HG03558 (cell line): ENCODE measurements at regions not wholly inside any gene's neighbourhood (a gene's known extent, or its start where the extent isn't known, plus 50 kb on each side); places are given as distances from the start of the nearest gene placed in this dataset.

Source experiments
- ATAC-seq: cut with Tn5 transposase; IDR thresholded peaks from one replicate; pipeline ENCODE4 v1.9.1; 2021; ENCODE audit warnings: moderate number of reproducible peaks; ENCODE audit not compliant: unreplicated experiment; ENCODE audit errors: extremely low read depth

GRCh38 chr10:123475466-123475865, 190.7 kb upstream of the GPR26 start:
- ATAC-seq = no peak

GRCh38 chr10:123478116-123478515, 188.0 kb upstream of the GPR26 start:
- no peak for ATAC-seq

- ATAC-seq = no peak
Observed at GRCh38 chr10:123479640-123480039, 186.5 kb upstream of the GPR26 start.

GRCh38 chr10:123480344-123480743, 185.8 kb upstream of the GPR26 start:
- ATAC-seq = no peak

- no peak for ATAC-seq
Observed at GRCh38 chr10:123480845-123481244, 185.3 kb upstream of the GPR26 start.

- no peak for ATAC-seq
Observed at GRCh38 chr10:123484722-123485121, 181.4 kb upstream of the GPR26 start.

- no peak for ATAC-seq
Observed at GRCh38 chr10:123485341-123485960, 180.7 kb upstream of the GPR26 start.

GRCh38 chr10:123488436-123488835, 177.7 kb upstream of the GPR26 start:
- ATAC-seq = no peak

- ATAC-seq = no peak
Observed at GRCh38 chr10:123491364-123491763, 174.8 kb upstream of the GPR26 start.

- no peak for ATAC-seq
Observed at GRCh38 chr10:123492016-123492415, 174.1 kb upstream of the GPR26 start.

GRCh38 chr10:123494301-123494808, 171.8 kb upstream of the GPR26 start:
- ATAC-seq = no peak

- no peak for ATAC-seq
Observed at GRCh38 chr10:123496375-123496774, 169.8 kb upstream of the GPR26 start.

GRCh38 chr10:123496996-123497660, 169.0 kb upstream of the GPR26 start:
- ATAC-seq = no peak

- no peak for ATAC-seq
Observed at GRCh38 chr10:123500110-123500509, 166.0 kb upstream of the GPR26 start.

- ATAC-seq = no peak
Observed at GRCh38 chr10:123501148-123501547, 165.0 kb upstream of the GPR26 start.

GRCh38 chr10:123502983-123503382, 163.2 kb upstream of the GPR26 start:
- no peak for ATAC-seq

- ATAC-seq = no peak
Observed at GRCh38 chr10:123506455-123506854, 159.7 kb upstream of the GPR26 start.

- no peak for ATAC-seq
Observed at GRCh38 chr10:123507298-123507697, 158.9 kb upstream of the GPR26 start.

- ATAC-seq = no peak
Observed at GRCh38 chr10:123509338-123509737, 156.8 kb upstream of the GPR26 start.

GRCh38 chr10:123512901-123513775, 153.0 kb upstream of the GPR26 start:
- no peak for ATAC-seq

- no peak for ATAC-seq
Observed at GRCh38 chr10:123513870-123514269, 152.3 kb upstream of the GPR26 start.
